AG10803 (cell line): ENCODE measurements at regions not wholly inside any gene's neighbourhood (a gene's known extent, or its start where the extent isn't known, plus 50 kb on each side); places are given as distances from the start of the nearest gene placed in this dataset.
A peak's percentile ranks its signal among the peaks of the same experiment; 100 is the strongest.

Experiments used
- DNase-seq: peaks from one replicate; pipeline ENCODE4 v3.0.0; 2010; ENCODE audit warnings: low read depth
- H3K4me3 ChIP-seq: 2 replicates; pipeline ENCODE4 v1.5.1; 2011; ENCODE audit warnings: mild to moderate bottlenecking, low read length, control low read depth
- CTCF ChIP-seq: conservative IDR thresholded peaks from 2 replicates; pipeline ENCODE4 v1.5.1; 2011; ENCODE audit warnings: mild to moderate bottlenecking, low read length, control low read depth, inconsistent platforms

DNA sequence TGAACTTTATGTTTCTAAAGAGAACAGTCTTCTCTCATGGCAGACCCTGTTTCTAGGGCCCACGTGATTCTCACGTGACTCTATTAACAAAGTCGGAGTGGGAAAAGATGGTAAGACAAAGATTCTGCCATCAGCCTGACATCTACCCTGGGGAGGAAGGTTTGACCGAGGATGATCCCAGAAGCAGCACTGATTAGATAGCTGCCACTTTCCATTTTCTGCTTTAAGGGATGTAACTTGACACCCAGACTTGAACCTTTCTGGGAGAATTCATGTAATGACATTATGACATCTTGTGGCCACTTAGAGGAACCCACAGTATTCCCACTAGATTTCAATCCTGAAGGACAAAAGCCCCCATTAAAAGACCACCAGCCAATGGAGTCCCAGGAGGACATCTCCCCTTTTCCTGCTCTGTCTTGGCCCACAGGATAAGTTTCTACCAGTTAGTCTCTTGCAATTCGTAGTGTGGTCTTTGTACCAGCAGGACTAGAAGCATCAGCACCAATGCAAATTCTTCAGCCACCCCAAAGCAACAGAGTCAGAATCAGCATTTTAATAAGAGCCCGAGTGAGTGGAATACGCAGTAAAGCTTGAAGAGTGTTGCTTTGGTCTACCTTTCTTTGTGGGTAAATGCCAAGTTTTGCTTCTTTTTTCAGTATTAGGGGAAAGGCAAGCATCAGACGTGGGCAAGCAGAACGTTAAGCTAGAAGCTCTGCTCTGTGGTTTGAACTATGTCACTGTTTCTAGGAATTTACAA, 480.5 kb upstream of the PROK2 start:
- no peak overlapping the region for H3K4me3 ChIP-seq
- DNase-seq = peak; percentile 47
- peak; percentile 57 for TF ChIP-seq CTCF

DNA sequence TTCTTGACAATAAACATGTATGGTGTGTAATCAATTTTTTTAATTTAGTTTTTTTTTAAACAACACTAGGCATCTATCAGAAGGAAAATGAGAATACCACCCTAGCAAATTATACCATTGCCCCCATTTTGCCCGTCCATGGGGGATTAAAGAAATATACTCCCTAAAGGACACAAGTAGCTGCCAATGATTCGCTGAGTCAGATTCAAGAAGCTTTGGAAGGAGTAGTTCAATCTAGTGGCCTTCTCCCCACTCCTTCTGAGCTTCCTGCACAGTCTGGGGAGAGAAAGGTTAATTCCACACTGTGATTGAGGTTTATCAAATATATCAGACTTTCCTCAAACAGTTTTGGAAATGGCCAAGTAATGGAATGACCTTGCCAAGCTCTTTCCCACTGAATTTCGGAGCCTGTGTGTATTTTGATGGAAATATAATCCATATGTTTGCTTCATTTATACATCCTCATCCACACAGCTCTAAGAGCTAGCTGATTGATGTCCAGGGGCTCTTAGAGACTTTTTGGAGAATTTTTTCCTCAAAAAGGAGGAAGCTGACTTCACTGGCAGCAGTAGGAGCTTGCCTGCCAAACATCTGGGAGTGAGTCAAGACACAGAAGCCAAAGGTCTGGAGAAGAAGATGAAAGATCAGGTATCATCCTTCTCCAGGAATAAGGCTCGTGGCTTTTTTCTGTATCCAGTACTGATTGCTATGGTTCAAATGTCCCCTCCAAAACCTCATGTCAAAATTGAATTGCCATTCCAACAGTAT, 478.5 kb upstream of the PROK2 start:
- TF ChIP-seq CTCF = no peak
- H3K4me3 ChIP-seq = no peak overlapping the region
- DNase-seq = no peak

- no peak for DNase-seq
- no peak overlapping the region for H3K4me3 ChIP-seq
- no peak for TF ChIP-seq CTCF
Observed at GRCh38 chr3:72262736-72263135, 477.8 kb upstream of the PROK2 start.

DNA sequence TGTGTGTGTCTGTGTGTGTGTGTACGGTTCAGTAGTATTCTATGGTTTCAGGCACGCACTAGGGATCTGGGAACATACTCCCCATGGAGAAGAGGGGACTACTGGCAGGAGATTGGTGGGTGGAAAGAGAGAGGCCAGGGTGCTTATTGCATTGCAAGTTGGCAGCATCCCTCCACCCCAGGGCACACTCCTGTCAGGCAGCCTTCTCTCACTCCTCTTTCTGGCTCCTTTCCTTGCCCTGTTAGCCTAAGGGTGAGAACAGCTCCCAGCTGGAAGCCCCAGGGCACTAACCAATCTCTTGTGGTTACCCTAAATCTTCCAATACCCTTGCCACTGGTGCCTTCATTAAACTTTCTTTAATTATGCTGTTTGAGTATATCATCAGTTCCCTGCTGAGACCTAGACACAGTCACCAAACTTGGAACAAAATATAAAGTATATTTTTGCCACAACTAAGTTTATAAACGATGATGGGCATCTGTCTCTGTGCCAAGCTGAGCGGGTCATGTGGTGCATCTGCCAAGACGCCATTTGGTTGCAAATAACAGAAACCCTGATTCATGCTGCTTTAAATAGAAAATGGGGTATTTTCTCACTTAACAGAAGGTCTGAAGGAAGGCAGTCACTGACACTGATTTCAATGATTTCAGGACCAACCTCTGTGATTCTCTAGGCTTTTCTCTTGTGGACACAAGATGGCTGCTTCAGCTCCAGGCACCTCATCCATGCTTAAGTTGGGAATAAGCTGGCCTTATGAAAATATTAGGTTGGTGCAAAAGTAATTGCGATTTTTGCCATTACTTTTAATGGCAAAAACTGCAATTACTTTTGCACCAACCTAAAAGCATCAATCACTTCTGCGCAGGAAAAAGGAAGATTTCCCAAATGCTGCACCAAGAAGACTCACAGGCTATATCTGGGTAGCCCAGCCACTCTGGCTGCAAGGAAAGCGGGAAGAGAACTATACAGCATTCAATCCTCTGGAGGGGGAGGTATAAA, 476.9 kb upstream of the PROK2 start:
- no peak overlapping the region for H3K4me3 ChIP-seq
- no peak for DNase-seq
- TF ChIP-seq CTCF = no peak

GRCh38 chr3:72260588-72260910, 475.6 kb upstream of the PROK2 start:
- no peak for DNase-seq
- no peak for TF ChIP-seq CTCF

DNA sequence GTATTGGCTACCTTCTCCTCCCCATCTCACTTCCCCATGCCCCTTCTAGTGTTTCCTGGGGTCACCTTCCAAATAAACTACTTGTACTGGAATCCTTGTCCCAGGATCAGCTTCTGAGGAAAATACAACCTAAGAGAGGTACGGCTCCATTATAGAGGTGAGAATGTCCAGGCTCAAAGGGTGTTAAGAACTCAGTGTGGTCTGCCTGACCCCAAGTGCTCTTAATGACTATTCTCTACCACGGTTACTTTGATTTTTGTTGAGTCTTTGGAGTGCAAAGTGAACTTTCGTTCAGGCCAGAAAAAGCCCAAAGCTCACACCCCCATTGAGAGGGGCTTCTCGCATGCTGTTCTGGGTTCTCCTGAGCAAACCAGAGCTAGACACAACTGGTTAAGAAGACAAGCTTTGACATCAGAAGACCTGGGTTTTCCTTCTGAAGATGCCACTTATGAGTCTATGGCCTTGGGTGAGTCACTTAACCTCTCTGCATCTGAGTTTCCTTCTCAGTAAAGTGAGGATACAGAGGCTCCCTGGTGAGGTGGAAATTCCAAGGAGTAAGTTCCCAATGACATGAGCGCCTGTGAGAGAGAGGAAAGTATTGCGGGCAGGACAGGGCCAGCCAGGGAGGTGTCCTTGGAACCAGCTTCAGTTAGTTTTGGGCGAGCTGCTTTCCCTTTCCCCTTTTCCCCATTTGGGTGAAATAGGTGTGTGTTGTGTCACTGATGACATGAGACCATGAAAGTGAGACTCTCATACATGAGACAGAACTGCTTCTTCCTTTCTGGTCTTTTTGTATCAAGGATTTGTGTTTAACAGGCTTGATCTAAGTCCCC, 475.0 kb upstream of the PROK2 start:
- DNase-seq = no peak
- H3K4me3 ChIP-seq = no peak overlapping the region
- no peak for TF ChIP-seq CTCF

More at GRCh38 chr3:72260588-72260910, 475.6 kb upstream of the PROK2 start:
- no peak overlapping the region for H3K4me3 ChIP-seq
